ENCODE measurements at regions not wholly inside any gene's neighbourhood (a gene's known extent, or its start where the extent isn't known, plus 50 kb on each side); places are given as distances from the start of the nearest gene placed in this dataset.

GRCh38 chrX:125202591-125203248 lies 117.0 kb upstream of the TEX13C start:
- H3K36me3 ChIP-seq: no peaks in the 10 kb centered on the region
- DNase-seq (no peak), ATAC-seq (no peak)
- H3K27ac ChIP-seq: no peak overlapping the region
- H3K4me3 ChIP-seq: peak overlapping the region; percentile 39
- no peaks in the 10 kb centered on the region for H3K27me3 ChIP-seq
- H3K9me3 ChIP-seq: no peaks in the 10 kb centered on the region
- no peak for TF ChIP-seq CTCF (IDR thresholded peaks at IDR 0.05)
- intact Hi-C loops (cut with DNase I): no loop called here
- H3K4me1 ChIP-seq: no peaks in the 10 kb centered on the region

GRCh38 chrX:125203365-125203736 lies 116.3 kb upstream of the TEX13C start:
- no peak for TF ChIP-seq CTCF (IDR thresholded peaks at IDR 0.05)

GRCh38 chrX:125203737-125204578 lies 115.7 kb upstream of the TEX13C start:
- ATAC-seq (peak; percentile 43), DNase-seq (peak; percentile 56)
- intact Hi-C loops (cut with DNase I): no loop called here

More at GRCh38 chrX:125203365-125203736, 116.3 kb upstream of the TEX13C start:
- H3K36me3 ChIP-seq: no peaks in the 10 kb centered on the region
- H3K27ac ChIP-seq: no peak overlapping the region
- H3K4me3 ChIP-seq: peak overlapping the region; percentile 39
- intact Hi-C loops (cut with DNase I): no loop called here
- no peak for ATAC-seq
- DNase-seq: peak; percentile 54
- H3K4me1 ChIP-seq: no peaks in the 10 kb centered on the region
- H3K9me3 ChIP-seq: no peaks in the 10 kb centered on the region
- no peaks in the 10 kb centered on the region for H3K27me3 ChIP-seq

GRCh38 chrX:125204681-125205132 lies 115.0 kb upstream of the TEX13C start:
- intact Hi-C loops (cut with DNase I): no loop called here
- Histone ChIP-seq H3K4me1 (no peaks in the 10 kb centered on the region), H3K9me3 (no peaks in the 10 kb centered on the region), H3K4me3 (peak overlapping the region; percentile 38), H3K27ac (no peak overlapping the region), H3K36me3 (no peaks in the 10 kb centered on the region), H3K27me3 (no peaks in the 10 kb centered on the region)
- TF ChIP-seq CTCF (IDR thresholded peaks at IDR 0.05): no peak
- DNase-seq (no peak), ATAC-seq (no peak)

More at GRCh38 chrX:125203737-125204578, 115.7 kb upstream of the TEX13C start:
- Histone ChIP-seq H3K36me3 (no peaks in the 10 kb centered on the region), H3K27ac (no peak overlapping the region), H3K27me3 (no peaks in the 10 kb centered on the region), H3K4me1 (no peaks in the 10 kb centered on the region), H3K4me3 (peak overlapping the region; percentile 39), H3K9me3 (no peaks in the 10 kb centered on the region)
- TF ChIP-seq CTCF (IDR thresholded peaks at IDR 0.05): no peak

- Histone ChIP-seq H3K27me3 (no peaks in the 10 kb centered on the region), H3K4me1 (no peaks in the 10 kb centered on the region), H3K9me3 (no peaks in the 10 kb centered on the region), H3K27ac (no peak overlapping the region), H3K4me3 (peak overlapping the region; percentile 38), H3K36me3 (no peaks in the 10 kb centered on the region)
- ATAC-seq (peak; percentile 44), DNase-seq (no peak)
- no peak for TF ChIP-seq CTCF (IDR thresholded peaks at IDR 0.05)
- intact Hi-C loops (cut with DNase I): no loop called here
Measured at GRCh38 chrX:125205133-125205917, 114.3 kb upstream of the TEX13C start.

All from upper lobe of right lung (tissue), 1 donor.